ENCODE measurements at regions not wholly inside any gene's neighbourhood (a gene's known extent, or its start where the extent isn't known, plus 50 kb on each side); places are given as distances from the start of the nearest gene placed in this dataset.

GRCh38 chr2:120979398-120979797 is 243.7 kb downstream of the GLI2 start:
- peaks cover 0 to 3% of the 10 kb centered on the region in 2 donors for H3K36me3 ChIP-seq (replicated peaks in 1 of 2)
- H3K27me3 ChIP-seq = no peaks in the 10 kb centered on the region
- H3K4me3 ChIP-seq = no peak overlapping the region
- no peaks in the 10 kb centered on the region for H3K9me3 ChIP-seq (replicated peaks in 1 of 3)
- H3K4me1 ChIP-seq (replicated peaks in 1 of 2) = peaks cover 0 to 3% of the 10 kb centered on the region in 2 donors
- no peak overlapping the region for H3K27ac ChIP-seq
- TF ChIP-seq POLR2A (IDR thresholded peaks at IDR 0.05) (no peak), CTCF (IDR thresholded peaks at IDR 0.05) (no peak)
- intact Hi-C loops (cut with DNase I) = no loop called here
- WGBS, 4 donors = 15 to 44% (median 26%) methylated on average over 2 of the region's 2 CpGs
- no peak for DNase-seq

GRCh38 chr2:120979921-120980320 is 244.3 kb downstream of the GLI2 start:
- H3K27me3 ChIP-seq = no peaks in the 10 kb centered on the region
- no peak overlapping the region for H3K27ac ChIP-seq
- no peak overlapping the region for H3K4me3 ChIP-seq
- DNase-seq = no peak
- peaks cover 0 to 6% of the 10 kb centered on the region in 2 donors for H3K36me3 ChIP-seq (replicated peaks in 1 of 2)
- peaks cover 0 to 3% of the 10 kb centered on the region in 2 donors for H3K4me1 ChIP-seq (replicated peaks in 1 of 2)
- TF ChIP-seq POLR2A (IDR thresholded peaks at IDR 0.05) (no peak), CTCF (IDR thresholded peaks at IDR 0.05) (no peak)
- no peaks in the 10 kb centered on the region for H3K9me3 ChIP-seq (replicated peaks in 1 of 3)
- 94 to 95% (median 94%) methylated on average over 8 of the region's 8 CpGs for WGBS, 4 donors
- intact Hi-C loops (cut with DNase I) = no loop called here

GRCh38 chr2:120981443-120981842 is 245.8 kb downstream of the GLI2 start:
- WGBS, 4 donors = 87 to 93% (median 89%) methylated on average over 4 of the region's 4 CpGs
- H3K36me3 ChIP-seq (replicated peaks in 1 of 2) = peaks cover 0 to 6% of the 10 kb centered on the region in 2 donors

GRCh38 chr2:120982598-120982997 is 246.9 kb downstream of the GLI2 start:
- no peak overlapping the region for H3K27ac ChIP-seq
- intact Hi-C loops (cut with DNase I) = no loop called here
- H3K36me3 ChIP-seq (replicated peaks in 1 of 2) = peaks cover 0 to 6% of the 10 kb centered on the region in 2 donors
- no peak for DNase-seq
- peaks cover 0 to 1% of the 10 kb centered on the region in 2 donors for H3K4me1 ChIP-seq (replicated peaks in 1 of 2)
- WGBS, 4 donors = 84 to 87% (median 86%) methylated on average over 14 to 20 of the region's 20 CpGs
- no peak for TF ChIP-seq CTCF (IDR thresholded peaks at IDR 0.05)
- no peak for TF ChIP-seq POLR2A (IDR thresholded peaks at IDR 0.05)
- H3K4me3 ChIP-seq = no peak overlapping the region
- no peaks in the 10 kb centered on the region for H3K9me3 ChIP-seq (replicated peaks in 1 of 3)
- H3K27me3 ChIP-seq = no peaks in the 10 kb centered on the region

More at GRCh38 chr2:120981443-120981842, 245.8 kb downstream of the GLI2 start:
- Histone ChIP-seq H3K4me1 (replicated peaks in 1 of 2) (peaks cover 0 to 3% of the 10 kb centered on the region in 2 donors), H3K27ac (no peak overlapping the region), H3K4me3 (no peak overlapping the region), H3K27me3 (no peaks in the 10 kb centered on the region), H3K9me3 (replicated peaks in 1 of 3) (no peaks in the 10 kb centered on the region)
- DNase-seq = no peak
- intact Hi-C loops (cut with DNase I) = no loop called here
- TF ChIP-seq CTCF (IDR thresholded peaks at IDR 0.05) (no peak), POLR2A (IDR thresholded peaks at IDR 0.05) (no peak)
